Endothelial cell of umbilical vein (primary cell): ENCODE measurements at regions not wholly inside any gene's neighbourhood (a gene's known extent, or its start where the extent isn't known, plus 50 kb on each side); places are given as distances from the start of the nearest gene placed in this dataset.
A peak's percentile ranks its signal among the peaks of the same experiment; 100 is the strongest.
"Not testable (repeated sequence)": the region's sequence is repeated elsewhere in the genome, so short reads cannot be mapped to it uniquely, and the experiment has no call there.

ENCODE experiments used
- BruUV-seq: library from RNA; stranded (reverse); fragments of 400-500 nt; replicated peaks from 2 replicates; lab custom pipeline; 2021; lab: Mats Ljungman, UMichigan
- CTCF ChIA-PET: fragments of 300-600, 350-600 bp; sonication (Branson Sonifier 250); formaldehyde crosslinking; loops from one replicate; lab custom pipeline; 2021; ENCODE audit warnings: antibody characterized with exemption, inconsistent platforms; lab: Charles Lee
- POLR2A ChIA-PET: fragments of 300-600, 350-600 bp; sonication (Branson Sonifier 250); formaldehyde crosslinking; loops from one replicate; lab custom pipeline; 2021; ENCODE audit warnings: antibody characterized with exemption, inconsistent platforms; lab: Charles Lee
- DNase-seq: peaks from one replicate; pipeline ENCODE4 v3.0.0-alpha.2; 2011; ENCODE audit warnings: low read depth, low spot score
- FAIRE-seq: peaks from 2 replicates; lab custom pipeline; 2011; peaks lifted over from hg19 to GRCh38; lab: Jason Lieb, UNC
- H2AFZ ChIP-seq: 2 replicates; pipeline ENCODE4 v1.6.0; 2012; ENCODE audit warnings: low read depth, low read length, control low read depth, inconsistent platforms
- H3K27ac ChIP-seq: 2 replicates; pipeline ENCODE4 v1.5.1; 2011; ENCODE audit warnings: low read depth, mild to moderate bottlenecking, control low read depth, low read length, moderate library complexity; ENCODE audit not compliant: insufficient read depth
- H3K27me3 ChIP-seq, 2 experiments: 2 replicates each; pipeline versions ENCODE4 v1.6.0 to v1.6.1; 2011; ENCODE audit warnings: low read length in 2 of 2, mixed read lengths in 1 of 2; ENCODE audit not compliant: control insufficient read depth in 2 of 2, insufficient read depth in 2 of 2
- H3K36me3 ChIP-seq, 2 experiments: 2 replicates in 1 of 2; 3 replicates in 1 of 2; pipeline ENCODE4 v1.5.1; 2011; ENCODE audit warnings: low read length in 2 of 2, mild to moderate bottlenecking in 1 of 2, moderate library complexity in 1 of 2; ENCODE audit not compliant: control insufficient read depth in 2 of 2, insufficient read depth in 2 of 2; ENCODE audit errors: extremely low read depth in 1 of 2
- H3K4me1 ChIP-seq: 3 replicates; pipeline ENCODE4 v1.5.1; 2011; ENCODE audit warnings: mild to moderate bottlenecking, low read length; ENCODE audit not compliant: control insufficient read depth, insufficient read depth; ENCODE audit errors: extremely low read depth
- H3K4me2 ChIP-seq: 2 replicates; pipeline ENCODE4 v1.6.1; 2011; ENCODE audit warnings: low read length, control low read depth, mixed read lengths; ENCODE audit not compliant: insufficient read depth
- H3K4me3 ChIP-seq, 3 experiments: fragments of 200-600 bp in 1 of 3; sonication (generic), shearing (Covaris generic) in 1 of 3; replicated peaks in 1 of 3; 2 replicates each; pipeline ENCODE4 v1.5.1; 2011 to 2016; ENCODE audit warnings: control low read depth in 3 of 3, low read length in 3 of 3, mild to moderate bottlenecking in 2 of 3, inconsistent platforms in 1 of 3, low read depth in 1 of 3, moderate library complexity in 1 of 3; ENCODE audit not compliant: insufficient read depth in 1 of 3
- H3K79me2 ChIP-seq: 2 replicates; pipeline ENCODE4 v1.6.0; 2012; ENCODE audit warnings: low read length, inconsistent platforms; ENCODE audit not compliant: control insufficient read depth, insufficient read depth
- H3K9ac ChIP-seq: replicated peaks from 2 replicates; pipeline ENCODE3; 2011; ENCODE audit warnings: low read length, control low read depth; ENCODE audit not compliant: insufficient read depth; ENCODE audit errors: extremely low read depth
- H3K9me1 ChIP-seq: replicated peaks from 3 replicates; pipeline ENCODE4 v1.6.0; 2011; ENCODE audit warnings: mild to moderate bottlenecking, low read length; ENCODE audit not compliant: control insufficient read depth, insufficient read depth; ENCODE audit errors: extremely low read depth
- H3K9me3 ChIP-seq: replicated peaks from 2 replicates; pipeline ENCODE4 v1.5.1; 2012; ENCODE audit warnings: low read length, inconsistent platforms; ENCODE audit not compliant: control insufficient read depth, insufficient read depth
- H4K20me1 ChIP-seq: replicated peaks from 2 replicates; pipeline ENCODE3; 2011; ENCODE audit warnings: mild to moderate bottlenecking, low read length; ENCODE audit not compliant: control insufficient read depth, insufficient read depth; ENCODE audit errors: extremely low read depth
- EZH2 ChIP-seq: IDR thresholded peaks from 2 replicates; pipeline ENCODE4 v1.6.1; 2012; ENCODE audit warnings: borderline replicate concordance, low read depth, mild to moderate bottlenecking, moderate library complexity, low read length, inconsistent platforms; ENCODE audit not compliant: severe bottlenecking
- FOS ChIP-seq: IDR thresholded peaks from 2 replicates; pipeline ENCODE4 v1.6.1; 2011; ENCODE audit warnings: mild to moderate bottlenecking, low read length, moderate library complexity, borderline replicate concordance; ENCODE audit not compliant: insufficient read depth
- GATA2 ChIP-seq: IDR thresholded peaks from 2 replicates; pipeline ENCODE4 v1.7.0; 2011; ENCODE audit warnings: low read depth, mild to moderate bottlenecking, moderate library complexity, mixed read lengths, low read length; ENCODE audit not compliant: insufficient read length, insufficient read depth
- JUN ChIP-seq: IDR thresholded peaks from 2 replicates; pipeline ENCODE4 v1.6.1; 2011; ENCODE audit warnings: borderline replicate concordance, low read depth; ENCODE audit not compliant: insufficient read length, insufficient read depth
- MYC ChIP-seq: IDR thresholded peaks from one replicate; pipeline ENCODE4 v1.6.1; 2011; ENCODE audit warnings: mild to moderate bottlenecking, low read depth, low read length
- POLR2A ChIP-seq: IDR thresholded peaks from 2 replicates; pipeline ENCODE4 v1.6.1; 2012; ENCODE audit warnings: low read depth, mild to moderate bottlenecking, control low read depth, low read length
- POLR2AphosphoS5 ChIP-seq: IDR thresholded peaks from 2 replicates; pipeline ENCODE4 v1.6.1; 2012; ENCODE audit warnings: low read depth, mild to moderate bottlenecking, control low read depth, low read length, moderate library complexity; ENCODE audit not compliant: insufficient read depth
- dilution Hi-C: fragments of 300-500 bp; cut with MboI; formaldehyde crosslinking; loops from one replicate; pipeline ENCODE4 v1.15.0; 2019; ENCODE audit warnings: low sequenced_read_pairs; ENCODE audit not compliant: extremely low pct_ligation_motif_present
- intact Hi-C: fragments of 100-400 bp; cut with micrococcal nuclease; formaldehyde crosslinking; loops from one replicate; pipeline ENCODE4 v1.10.0; 2022
- TF ChIP-seq, protein P1 (sequence below): IDR thresholded peaks from 2 replicates; pipeline ENCODE4 v1.6.1; 2011; ENCODE audit not compliant: insufficient read depth, insufficient read length
- TF ChIP-seq, protein P2 (sequence below), 2 donors: IDR thresholded peaks; 1 replicate in 1 of 2; 2 replicates in 1 of 2; pipeline ENCODE4 v1.5.1; 2011; ENCODE audit warnings: low read length in 2 of 2, mild to moderate bottlenecking in 2 of 2, moderate library complexity in 2 of 2, control low read depth in 1 of 2, inconsistent platforms in 1 of 2, low read depth in 1 of 2; ENCODE audit not compliant: insufficient read depth in 1 of 2; ENCODE audit errors: extremely low read depth in 1 of 2

DNA sequence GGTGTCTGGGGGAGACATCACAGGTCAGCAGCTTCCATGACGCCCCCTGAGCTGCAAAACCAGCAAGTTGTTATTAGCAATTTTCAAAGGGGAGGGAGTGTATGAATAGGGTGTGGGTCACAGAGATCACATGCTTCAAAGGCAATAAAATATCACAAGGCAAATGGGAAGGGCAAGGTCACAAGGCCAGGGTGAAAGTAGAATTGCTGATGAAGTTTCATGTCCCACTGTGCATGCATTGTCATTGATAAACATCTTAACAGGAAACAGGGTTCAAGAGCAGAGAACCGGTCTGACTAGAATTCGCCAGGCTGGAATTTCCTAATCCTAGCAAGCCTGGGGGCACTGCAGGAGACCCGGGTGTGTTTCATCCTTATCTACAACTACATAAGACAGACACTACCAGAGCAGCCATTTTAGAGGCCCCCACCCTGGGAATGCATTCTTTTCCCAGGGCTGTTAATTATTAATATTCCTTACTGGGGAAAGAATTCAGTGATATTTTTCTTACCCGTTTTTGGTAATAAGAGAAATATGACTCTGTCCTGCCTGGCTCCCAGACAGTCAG lies 494.2 kb upstream of the POM121L12 start:
- TF ChIP-seq GATA2: peak; percentile 17
- dilution Hi-C loops, DNase-seq, H2AFZ ChIP-seq, H3K27ac ChIP-seq, H3K36me3 ChIP-seq, BruUV-seq, H3K4me2 ChIP-seq, H4K20me1 ChIP-seq, FAIRE-seq, intact Hi-C loops, POLR2A ChIA-PET, H3K27me3 ChIP-seq, H3K9me3 ChIP-seq, H3K9me1 ChIP-seq, H3K4me3 ChIP-seq, H3K4me1 ChIP-seq, H3K79me2 ChIP-seq, H3K9ac ChIP-seq, CTCF ChIA-PET: not testable (repeated sequence)

DNA sequence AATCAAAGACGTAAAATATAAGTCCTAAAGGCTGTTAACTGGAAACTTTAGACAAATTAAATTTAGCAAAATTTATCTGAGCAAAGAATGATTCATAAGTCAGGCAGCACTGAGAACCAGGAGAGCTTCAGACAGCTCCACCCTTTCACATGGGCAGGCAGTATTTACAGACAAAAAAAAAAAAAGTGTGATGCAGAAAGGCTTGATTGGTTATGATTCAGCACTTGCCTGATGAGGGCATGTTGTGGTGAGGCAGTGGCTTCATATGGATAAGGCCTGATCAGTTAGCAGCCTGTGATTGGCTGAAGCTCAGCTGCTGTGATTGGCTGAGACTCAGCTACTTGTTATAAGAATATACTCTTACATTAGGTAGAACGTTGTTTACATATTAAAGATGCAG lies 495.4 kb upstream of the POM121L12 start:
- Histone ChIP-seq H3K36me3 (no peaks in the 10 kb centered on the region), H3K4me3 (no peak overlapping the region), H3K9me3 (no peaks in the 10 kb centered on the region), H3K9ac (no peak overlapping the region), H3K27ac (no peak overlapping the region), H3K4me2 (no peak overlapping the region), H4K20me1 (no peaks in the 10 kb centered on the region), H3K4me1 (no peaks in the 10 kb centered on the region), H3K9me1 (no peaks in the 10 kb centered on the region), H3K27me3 (no peaks in the 10 kb centered on the region), H2AFZ (no peak overlapping the region), H3K79me2 (no peaks in the 10 kb centered on the region)
- no TSS peak for BruUV-seq
- TF ChIP-seq JUN (no peak), FOS (no peak), POLR2A (no peak), POLR2AphosphoS5 (no peak), EZH2 (no peak), MYC (no peak), GATA2 (no peak)
- TF ChIP-seq, protein P1, sequence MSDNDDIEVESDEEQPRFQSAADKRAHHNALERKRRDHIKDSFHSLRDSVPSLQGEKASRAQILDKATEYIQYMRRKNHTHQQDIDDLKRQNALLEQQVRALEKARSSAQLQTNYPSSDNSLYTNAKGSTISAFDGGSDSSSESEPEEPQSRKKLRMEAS: no peak
- TF ChIP-seq, protein P2, sequence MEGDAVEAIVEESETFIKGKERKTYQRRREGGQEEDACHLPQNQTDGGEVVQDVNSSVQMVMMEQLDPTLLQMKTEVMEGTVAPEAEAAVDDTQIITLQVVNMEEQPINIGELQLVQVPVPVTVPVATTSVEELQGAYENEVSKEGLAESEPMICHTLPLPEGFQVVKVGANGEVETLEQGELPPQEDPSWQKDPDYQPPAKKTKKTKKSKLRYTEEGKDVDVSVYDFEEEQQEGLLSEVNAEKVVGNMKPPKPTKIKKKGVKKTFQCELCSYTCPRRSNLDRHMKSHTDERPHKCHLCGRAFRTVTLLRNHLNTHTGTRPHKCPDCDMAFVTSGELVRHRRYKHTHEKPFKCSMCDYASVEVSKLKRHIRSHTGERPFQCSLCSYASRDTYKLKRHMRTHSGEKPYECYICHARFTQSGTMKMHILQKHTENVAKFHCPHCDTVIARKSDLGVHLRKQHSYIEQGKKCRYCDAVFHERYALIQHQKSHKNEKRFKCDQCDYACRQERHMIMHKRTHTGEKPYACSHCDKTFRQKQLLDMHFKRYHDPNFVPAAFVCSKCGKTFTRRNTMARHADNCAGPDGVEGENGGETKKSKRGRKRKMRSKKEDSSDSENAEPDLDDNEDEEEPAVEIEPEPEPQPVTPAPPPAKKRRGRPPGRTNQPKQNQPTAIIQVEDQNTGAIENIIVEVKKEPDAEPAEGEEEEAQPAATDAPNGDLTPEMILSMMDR (IDR thresholded peaks at IDR 0.05; ENCODE audit: extremely low read depth in 1 of 2, insufficient read depth in 1 of 2, low read depth in 1 of 2, low read length in 2 of 2): no peak
- POLR2A ChIA-PET: no interaction called here
- dilution Hi-C loops (no loop called here), intact Hi-C loops (no loop called here)
- no peak for DNase-seq
- CTCF ChIA-PET: no interaction called here
- no peak for FAIRE-seq
